ENCODE measurements at regions not wholly inside any gene's neighbourhood (a gene's known extent, or its start where the extent isn't known, plus 50 kb on each side); places are given as distances from the start of the nearest gene placed in this dataset.
"Not testable (repeated sequence)": the region's sequence is repeated elsewhere in the genome, so short reads cannot be mapped to it uniquely, and the experiment has no call there.

DNA sequence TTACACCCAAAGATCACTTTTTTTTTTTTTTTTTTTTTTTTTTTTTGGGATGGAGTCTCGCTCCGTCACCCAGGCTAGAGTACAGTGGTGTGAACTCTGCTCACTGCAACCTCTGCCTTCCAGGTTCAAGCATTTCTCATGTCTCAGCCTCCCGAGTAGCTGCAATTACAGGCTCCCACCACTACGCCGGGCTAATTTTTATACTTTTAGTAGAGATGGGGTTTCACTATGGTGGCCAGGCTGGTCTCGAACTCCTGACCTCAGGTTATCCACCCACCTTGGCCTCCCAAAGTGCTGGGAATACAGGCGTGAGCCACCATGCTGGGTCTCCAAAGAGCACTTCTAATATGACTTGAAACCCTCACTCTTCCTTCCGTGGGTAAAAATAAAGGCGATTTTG, 152.2 kb upstream of the SPACA7 start:
- DNase-seq (ENCODE audit: low spot score) = not testable (repeated sequence)

GRCh38 chr13:112225429-112226090, 150.6 kb upstream of the SPACA7 start:
- DNase-seq (ENCODE audit: low spot score) = no peak

GRCh38 chr13:112226320-112227002, 149.7 kb upstream of the SPACA7 start:
- peak; percentile 12 for DNase-seq (ENCODE audit: low spot score)

GRCh38 chr13:112227031-112227430, 149.1 kb upstream of the SPACA7 start:
- DNase-seq (ENCODE audit: low spot score) = no peak

DNA sequence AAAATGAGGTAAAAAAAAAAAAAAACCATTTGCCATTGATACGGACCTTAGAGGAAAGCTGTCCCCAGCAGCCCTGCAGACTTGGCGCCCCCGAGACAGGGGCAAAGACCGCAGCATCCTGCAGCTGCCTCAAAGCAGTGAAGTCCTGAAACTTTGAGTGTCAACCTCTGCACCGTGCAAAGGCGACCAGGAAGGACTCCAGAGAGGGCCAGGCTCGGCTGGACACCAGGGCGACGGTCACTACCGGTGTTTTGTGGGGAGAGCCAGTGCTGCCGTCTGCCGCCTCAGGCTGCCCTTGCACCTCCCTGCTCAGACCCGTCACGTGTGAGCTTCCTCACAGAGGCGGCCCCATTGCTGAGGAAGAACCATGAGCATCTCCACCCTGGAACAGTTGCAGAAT, 146.7 kb upstream of the SPACA7 start:
- DNase-seq (ENCODE audit: low spot score) = no peak

- no peak for DNase-seq (ENCODE audit: low spot score)
Measured at GRCh38 chr13:112229992-112230872, 145.9 kb upstream of the SPACA7 start.

DNA sequence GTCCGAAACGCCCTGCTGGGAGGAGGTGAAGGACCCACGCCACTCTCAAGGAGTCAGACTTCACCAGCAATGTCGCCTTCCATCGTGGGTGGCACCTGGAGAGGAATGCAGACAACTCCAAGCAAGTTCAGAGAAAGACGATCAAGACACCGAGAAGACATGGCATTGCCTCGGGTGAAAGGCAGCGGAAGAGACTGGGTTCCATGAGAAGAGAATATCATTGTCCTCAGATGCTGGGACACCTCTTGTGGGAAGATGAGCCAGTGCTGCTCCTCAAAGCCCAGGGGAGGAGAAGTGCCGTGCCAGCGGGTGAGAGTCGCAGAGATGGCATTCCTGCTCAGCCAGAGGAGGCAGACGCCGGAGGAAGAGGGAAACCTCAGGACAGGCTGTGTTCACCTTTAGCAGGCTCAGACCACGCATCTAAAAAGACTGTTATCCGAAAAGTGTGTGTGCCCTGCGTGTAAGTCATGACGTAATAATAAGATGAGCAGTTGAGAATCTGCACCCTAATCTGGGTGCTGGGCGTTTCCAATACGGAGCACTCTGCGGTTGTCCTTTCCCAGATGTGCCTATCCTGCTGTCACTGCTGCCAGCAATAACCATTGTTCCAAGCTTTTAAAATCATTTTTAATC, 144.6 kb upstream of the SPACA7 start:
- DNase-seq (ENCODE audit: low spot score) = no peak

- no peak for DNase-seq (ENCODE audit: low spot score)
Measured at GRCh38 chr13:112233256-112233655, 142.9 kb upstream of the SPACA7 start.

DNA sequence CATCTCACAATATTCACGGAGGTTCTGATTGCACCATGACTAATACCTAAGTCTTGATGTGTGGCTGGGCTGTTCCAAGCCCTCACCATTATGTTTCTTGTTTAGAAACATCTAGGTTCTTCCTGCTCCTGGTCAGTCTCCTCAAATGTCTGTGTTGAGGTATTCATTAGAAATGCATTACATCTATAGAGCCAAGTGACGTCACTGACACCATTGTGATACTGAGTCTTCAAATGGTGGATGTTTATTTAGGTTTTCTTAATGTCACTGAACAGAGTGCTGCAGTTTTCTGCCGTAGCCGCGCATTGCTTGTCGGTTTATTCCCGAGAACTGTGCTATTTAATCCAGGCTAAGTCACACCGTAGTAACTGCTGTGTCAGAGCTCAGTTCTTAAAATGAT, 142.4 kb upstream of the SPACA7 start:
- DNase-seq (ENCODE audit: low spot score) = no peak

DNA sequence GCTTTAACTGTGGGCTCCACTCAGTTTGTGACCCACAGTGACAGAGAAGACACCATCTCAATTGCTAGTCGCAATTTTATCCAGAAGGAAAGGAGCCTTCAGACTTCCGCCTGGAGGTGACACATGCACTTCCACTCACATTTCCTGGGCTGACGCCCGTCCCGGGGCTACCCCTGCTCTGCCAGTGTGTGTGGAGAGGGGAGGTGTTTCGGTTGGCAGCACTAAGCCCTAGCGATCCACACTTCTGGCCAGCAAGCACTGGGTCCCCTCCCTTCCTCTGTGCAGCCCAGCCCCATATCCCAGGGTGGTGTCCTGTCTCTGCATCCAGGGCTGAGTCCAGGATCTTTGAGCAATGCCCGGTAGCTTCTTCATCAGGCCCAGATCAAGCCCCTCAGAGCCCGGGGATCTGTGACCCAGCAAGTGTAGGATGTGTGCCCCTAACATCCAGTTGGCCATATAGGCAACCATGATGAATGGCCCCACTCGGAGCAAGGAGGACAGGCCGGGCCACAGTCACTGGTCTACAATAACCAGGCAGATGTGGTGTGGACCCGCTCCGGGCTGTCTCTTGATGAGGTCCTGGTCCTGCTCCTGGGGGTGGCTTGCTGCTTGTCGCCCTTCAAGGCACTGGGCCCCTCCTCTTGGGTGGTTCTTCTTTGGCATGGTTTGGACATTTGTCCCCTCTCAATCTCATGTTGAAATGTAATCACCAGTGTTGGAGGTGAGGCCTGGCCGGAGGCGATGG, 141.9 kb upstream of the SPACA7 start:
- no peak for DNase-seq (ENCODE audit: low spot score)

DNA sequence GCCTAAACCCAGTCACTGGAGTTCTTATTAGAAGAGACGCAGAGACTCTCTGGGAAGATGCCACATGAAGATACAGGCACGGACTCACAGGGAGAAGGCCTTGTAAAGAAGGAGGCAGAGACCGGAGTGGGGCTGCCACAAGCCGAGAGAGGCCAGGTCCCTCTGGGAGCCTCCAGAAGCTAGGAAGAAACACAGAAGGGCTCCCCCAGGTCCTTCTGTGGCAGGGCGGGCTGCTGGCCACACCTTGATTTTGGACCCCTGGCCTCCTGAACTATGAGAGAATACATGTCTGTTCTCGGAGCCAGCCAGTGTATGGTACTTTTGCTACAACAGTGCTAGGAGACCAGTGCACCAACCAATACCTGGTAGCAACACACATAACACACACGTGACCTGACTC, 140.1 kb upstream of the SPACA7 start:
- no peak for DNase-seq (ENCODE audit: low spot score)

GRCh38 chr13:112236539-112237197, 139.5 kb upstream of the SPACA7 start:
- no peak for DNase-seq (ENCODE audit: low spot score)

- DNase-seq (ENCODE audit: low spot score) = no peak
Measured at GRCh38 chr13:112238436-112238995, 137.6 kb upstream of the SPACA7 start.

DNA sequence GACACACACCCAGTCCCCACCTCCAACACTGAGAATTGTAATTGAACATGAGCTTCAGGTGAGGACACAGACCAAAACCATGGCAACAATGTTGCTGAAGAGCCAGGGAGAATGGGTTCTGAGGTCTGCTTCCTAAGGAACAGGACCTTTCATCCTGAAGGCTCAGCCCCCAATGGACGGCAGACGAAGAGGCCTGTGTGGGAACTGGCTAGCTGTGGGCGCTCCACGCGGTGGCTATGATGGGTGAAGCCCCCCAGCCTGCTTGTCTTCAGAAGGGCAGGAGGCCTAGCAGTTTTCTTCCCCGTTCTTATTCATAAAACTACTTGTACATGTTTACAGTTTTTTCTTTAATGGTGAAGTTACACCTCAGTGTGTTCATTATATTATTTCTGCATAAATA, 136.1 kb upstream of the SPACA7 start:
- no peak for DNase-seq (ENCODE audit: low spot score)

- no peak for DNase-seq (ENCODE audit: low spot score)
Measured at GRCh38 chr13:112241288-112241687, 134.9 kb upstream of the SPACA7 start.

DNA sequence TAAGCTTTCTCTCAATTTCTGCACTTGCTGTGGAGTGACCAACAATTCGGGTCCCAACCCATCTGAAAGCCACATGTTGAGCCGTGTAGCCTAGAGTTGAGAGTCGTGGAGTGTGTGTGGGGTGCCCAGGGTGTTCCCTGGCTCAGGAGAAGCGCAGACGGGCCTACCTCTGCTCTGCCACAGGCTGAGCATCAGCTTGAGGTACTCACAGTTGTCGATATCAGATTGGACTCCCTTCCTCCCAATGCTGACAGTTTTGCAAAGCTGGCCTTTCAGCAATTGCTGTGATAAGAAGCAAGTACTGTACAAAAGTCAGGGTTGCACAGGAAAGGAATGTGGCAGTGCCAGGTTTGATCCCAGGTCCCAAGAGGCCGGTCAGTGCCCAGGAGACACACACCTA, 133.4 kb upstream of the SPACA7 start:
- DNase-seq (ENCODE audit: low spot score) = no peak

DNA sequence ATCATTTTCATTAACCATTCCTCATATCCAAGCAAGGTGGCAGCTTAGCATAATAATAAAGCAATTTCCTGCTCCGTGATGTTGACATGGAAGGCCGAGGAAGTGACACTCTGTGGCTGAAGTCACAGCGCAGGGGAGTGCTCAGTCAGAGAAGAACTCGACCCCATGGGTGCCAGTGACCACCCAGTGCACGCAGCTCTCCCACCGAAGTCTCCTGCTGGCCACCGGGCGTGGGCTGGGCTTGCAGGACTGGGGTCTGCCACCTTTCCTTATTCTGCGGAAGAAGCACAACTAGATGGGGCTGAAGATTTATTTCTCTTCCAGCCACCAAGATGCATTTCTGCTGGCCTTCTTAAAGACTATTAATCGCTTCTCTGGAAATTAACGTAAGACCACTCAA, 132.1 kb upstream of the SPACA7 start:
- DNase-seq (ENCODE audit: low spot score) = no peak

DNA sequence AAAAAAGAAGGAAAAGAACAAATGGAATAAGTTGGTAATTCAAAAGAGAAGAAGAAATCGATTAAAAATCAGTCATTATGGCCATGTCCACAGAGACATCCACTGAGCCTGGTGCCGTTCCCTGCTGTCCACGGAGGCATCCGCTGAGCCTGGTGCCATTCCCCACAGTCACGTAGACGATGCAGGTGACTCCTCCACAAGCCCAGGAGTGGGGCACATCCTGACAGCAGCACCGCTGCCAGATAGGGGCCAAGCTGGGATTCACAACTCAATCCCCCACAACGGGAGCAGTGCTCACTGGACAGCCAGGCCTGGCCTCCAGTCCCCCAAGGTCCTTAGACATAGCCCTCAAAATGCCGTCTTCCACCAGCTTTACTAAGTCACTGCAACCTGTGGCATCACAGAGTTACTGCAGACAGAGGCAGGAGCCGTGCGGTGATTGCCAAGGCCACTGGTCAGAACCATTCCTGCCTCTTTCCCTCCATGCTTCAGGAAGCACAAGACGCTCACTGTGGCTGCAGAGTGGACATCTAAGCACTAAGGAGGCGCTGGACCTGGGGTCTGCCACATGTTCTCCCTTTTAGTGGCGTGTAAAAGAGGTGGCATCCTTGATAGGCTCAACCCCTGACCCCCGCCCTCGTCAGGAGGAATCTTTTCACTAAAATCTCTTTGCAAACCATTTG, 131.5 kb upstream of the SPACA7 start:
- DNase-seq (ENCODE audit: low spot score) = no peak

- no peak for DNase-seq (ENCODE audit: low spot score)
Measured at GRCh38 chr13:112245179-112245724, 130.9 kb upstream of the SPACA7 start.

DNA sequence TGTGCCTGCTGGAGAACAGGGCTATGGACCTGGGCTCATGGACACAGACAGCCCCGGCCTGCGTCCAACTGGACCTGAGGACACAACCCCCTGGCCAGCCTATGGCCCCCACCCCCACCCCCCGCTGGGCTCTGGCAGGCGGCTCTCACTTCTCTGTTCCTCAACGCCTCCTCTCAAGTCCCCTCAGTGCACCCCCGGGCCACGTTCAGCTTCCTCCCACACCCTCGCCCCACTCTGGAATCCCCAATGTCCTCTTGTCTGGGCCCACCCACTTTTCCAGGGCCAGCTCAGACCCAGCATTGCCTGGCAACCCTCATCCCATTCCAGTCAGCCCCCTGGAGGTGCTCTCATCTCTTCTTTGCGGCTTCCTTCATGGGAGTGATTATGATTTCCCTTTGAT, 130.2 kb upstream of the SPACA7 start:
- DNase-seq (ENCODE audit: low spot score) = no peak

Data from SW480 (cell line).